ENCODE measurements at regions not wholly inside any gene's neighbourhood (a gene's known extent, or its start where the extent isn't known, plus 50 kb on each side); places are given as distances from the start of the nearest gene placed in this dataset.

DNA sequence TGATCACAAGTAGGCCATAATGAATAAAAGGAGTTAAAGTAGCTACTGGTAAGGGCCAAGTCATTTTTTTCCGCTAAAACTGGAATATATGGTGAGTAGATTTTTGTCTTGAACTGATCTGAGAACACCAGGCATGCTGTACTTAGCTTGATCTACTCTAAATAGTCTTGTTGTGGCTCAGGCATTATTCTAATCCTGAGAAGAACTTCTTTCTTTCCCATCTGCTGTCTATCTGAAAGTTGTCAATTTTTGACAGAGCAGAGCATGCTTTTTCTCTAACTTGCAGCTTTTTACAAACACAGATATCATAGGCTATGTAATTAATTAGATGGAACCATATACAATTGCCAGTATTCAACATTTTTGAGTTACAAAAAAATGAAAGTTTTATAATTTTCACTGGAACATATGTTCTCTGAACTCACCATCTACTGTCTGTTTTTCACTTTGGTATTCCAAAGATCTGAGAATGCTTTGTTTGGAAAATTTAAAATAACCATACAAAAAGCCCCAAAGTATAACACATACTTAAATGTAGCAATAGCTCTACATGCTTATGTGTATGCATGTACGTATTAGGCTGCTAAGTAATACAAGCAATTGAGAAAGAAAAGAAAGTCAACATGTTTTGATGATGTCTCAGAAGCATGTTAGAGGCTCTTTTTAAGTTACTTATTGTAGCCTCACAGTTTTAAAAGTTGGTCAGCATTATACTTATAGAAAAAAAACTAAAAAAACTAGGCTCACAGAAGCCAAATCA is 542.7 kb upstream of the LUZP2 start:
- H3K36me3 Mint-ChIP-seq (ENCODE audit: insufficient read depth, unreplicated experiment): no peaks in the 10 kb centered on the region

GRCh38 chr11:23954730-23955129 is 542.1 kb upstream of the LUZP2 start:
- H3K9me3 Mint-ChIP-seq (ENCODE audit: unreplicated experiment): no peaks in the 10 kb centered on the region
- Histone ChIP-seq H3K9me3 (no peaks in the 10 kb centered on the region), H3K36me3 (ENCODE audit: control insufficient read depth, insufficient read depth, low read length) (no peaks in the 10 kb centered on the region), H3K4me3 (ENCODE audit: low read depth, low read length) (no peak overlapping the region), H3K4me1 (no peaks in the 10 kb centered on the region), H3K27me3 (replicated peaks; ENCODE audit: control insufficient read depth, insufficient read depth, low read length) (no peaks in the 10 kb centered on the region)
- H3K4me1 Mint-ChIP-seq (ENCODE audit: low read depth, unreplicated experiment): no peaks in the 10 kb centered on the region
- no peak overlapping the region for H3K27ac Mint-ChIP-seq (ENCODE audit: unreplicated experiment)
- intact Hi-C loops (cut with micrococcal nuclease; ENCODE audit: unreplicated experiment): no loop called here
- TF ChIP-seq CTCF (IDR thresholded peaks at IDR 0.05; ENCODE audit: insufficient read depth in 1 of 2, low read depth in 1 of 2, low read length in 1 of 2, severe bottlenecking in 1 of 2, unreplicated experiment in 1 of 2): no peak
- H3K27me3 Mint-ChIP-seq (ENCODE audit: insufficient read depth, unreplicated experiment): no peaks in the 10 kb centered on the region
- ChIA-PET CTCF (no interaction called here), POLR2A (no interaction called here)
- no peaks in the 10 kb centered on the region for H3K36me3 Mint-ChIP-seq (ENCODE audit: insufficient read depth, unreplicated experiment)
- no peak for DNase-seq
- no peak overlapping the region for H3K4me3 Mint-ChIP-seq (ENCODE audit: unreplicated experiment)
- no TSS peak for BruUV-seq (replicated peaks)

More for the DNA sequence above, 542.7 kb upstream of the LUZP2 start:
- DNase-seq: no peak
- no peaks in the 10 kb centered on the region for H3K27me3 ChIP-seq (replicated peaks; ENCODE audit: control insufficient read depth, insufficient read depth, low read length)
- Mint-ChIP-seq H3K4me3 (ENCODE audit: unreplicated experiment) (no peak overlapping the region), H3K27me3 (ENCODE audit: insufficient read depth, unreplicated experiment) (no peaks in the 10 kb centered on the region), H3K9me3 (ENCODE audit: unreplicated experiment) (no peaks in the 10 kb centered on the region), H3K4me1 (ENCODE audit: low read depth, unreplicated experiment) (no peaks in the 10 kb centered on the region), H3K27ac (ENCODE audit: unreplicated experiment) (no peak overlapping the region)
- no peaks in the 10 kb centered on the region for H3K4me1 ChIP-seq
- H3K9me3 ChIP-seq: no peaks in the 10 kb centered on the region
- intact Hi-C loops (cut with micrococcal nuclease; ENCODE audit: unreplicated experiment): no loop called here
- no peak for TF ChIP-seq CTCF (IDR thresholded peaks at IDR 0.05; ENCODE audit: insufficient read depth in 1 of 2, low read depth in 1 of 2, low read length in 1 of 2, severe bottlenecking in 1 of 2, unreplicated experiment in 1 of 2)
- no peak overlapping the region for H3K4me3 ChIP-seq (ENCODE audit: low read depth, low read length)
- no TSS peak for BruUV-seq (replicated peaks)
- H3K36me3 ChIP-seq (ENCODE audit: control insufficient read depth, insufficient read depth, low read length): no peaks in the 10 kb centered on the region
- CTCF ChIA-PET: no interaction called here
- POLR2A ChIA-PET: no interaction called here

GRCh38 chr11:23956586-23956985 is 540.3 kb upstream of the LUZP2 start:
- no peak for TF ChIP-seq CTCF (IDR thresholded peaks at IDR 0.05; ENCODE audit: insufficient read depth in 1 of 2, low read depth in 1 of 2, low read length in 1 of 2, severe bottlenecking in 1 of 2, unreplicated experiment in 1 of 2)
- Histone ChIP-seq H3K4me3 (ENCODE audit: low read depth, low read length) (no peak overlapping the region), H3K9me3 (no peaks in the 10 kb centered on the region), H3K4me1 (no peaks in the 10 kb centered on the region), H3K36me3 (ENCODE audit: control insufficient read depth, insufficient read depth, low read length) (no peaks in the 10 kb centered on the region), H3K27me3 (replicated peaks; ENCODE audit: control insufficient read depth, insufficient read depth, low read length) (no peaks in the 10 kb centered on the region)
- no peaks in the 10 kb centered on the region for H3K36me3 Mint-ChIP-seq (ENCODE audit: insufficient read depth, unreplicated experiment)
- CTCF ChIA-PET: no interaction called here
- H3K4me3 Mint-ChIP-seq (ENCODE audit: unreplicated experiment): no peak overlapping the region
- DNase-seq: no peak
- POLR2A ChIA-PET: no interaction called here
- H3K4me1 Mint-ChIP-seq (ENCODE audit: low read depth, unreplicated experiment): no peaks in the 10 kb centered on the region
- H3K27ac Mint-ChIP-seq (ENCODE audit: unreplicated experiment): no peak overlapping the region
- H3K27me3 Mint-ChIP-seq (ENCODE audit: insufficient read depth, unreplicated experiment): no peaks in the 10 kb centered on the region
- BruUV-seq (replicated peaks): no TSS peak
- intact Hi-C loops (cut with micrococcal nuclease; ENCODE audit: unreplicated experiment): no loop called here
- H3K9me3 Mint-ChIP-seq (ENCODE audit: unreplicated experiment): no peaks in the 10 kb centered on the region
